Suprapubic skin (tissue), 3 donors: ENCODE measurements at regions not wholly inside any gene's neighbourhood (a gene's known extent, or its start where the extent isn't known, plus 50 kb on each side); places are given as distances from the start of the nearest gene placed in this dataset.

ENCODE experiments used
- CTCF ChIP-seq, 2 donors: fragments of 200-600 bp in 1 of 2; fragments of 450-650 bp in 1 of 2; sonication (generic) in 1 of 2; IDR thresholded peaks; one replicate each; pipeline ENCODE4 v1.5.1; 2016 to 2019; ENCODE audit warnings: antibody characterized with exemption in 2 of 2, mild to moderate bottlenecking in 1 of 2, moderate library complexity in 1 of 2
- EP300 ChIP-seq: sonication (generic); formaldehyde crosslinking; IDR thresholded peaks from one replicate; pipeline ENCODE4 v1.6.1; 2017; ENCODE audit warnings: antibody characterized with exemption
- POLR2A ChIP-seq, 2 donors: fragments of 450-650 bp; IDR thresholded peaks; one replicate each; pipeline ENCODE4 v1.6.1; 2017; ENCODE audit warnings: antibody characterized with exemption in 2 of 2, mild to moderate bottlenecking in 2 of 2, moderate library complexity in 2 of 2

GRCh38 chr7:116329686-116330503, 119.6 kb downstream of the TES start:
- TF ChIP-seq CTCF (IDR thresholded peaks at IDR 0.05) (no peak), EP300 (no peak), POLR2A (IDR thresholded peaks at IDR 0.05) (no peak)
